Stomach (tissue), 4 donors: ENCODE measurements at regions not wholly inside any gene's neighbourhood (a gene's known extent, or its start where the extent isn't known, plus 50 kb on each side); places are given as distances from the start of the nearest gene placed in this dataset.

Experiments
- EP300 ChIP-seq: sonication (generic); formaldehyde crosslinking; IDR thresholded peaks from one replicate; pipeline ENCODE4 v1.6.1; 2017; ENCODE audit warnings: antibody characterized with exemption
- POLR2A ChIP-seq, 4 donors: fragments of 450-650 bp; IDR thresholded peaks; one replicate each; pipeline ENCODE4 v1.6.1; 2016; ENCODE audit warnings: antibody characterized with exemption in 4 of 4, control low read depth in 2 of 4, mild to moderate bottlenecking in 1 of 4, moderate library complexity in 1 of 4
- TF ChIP-seq, protein P1 (sequence below), 7 experiments: fragments of 450-650 bp in 4 of 7; fragments of 200-600 bp in 3 of 7; sonication (generic) in 3 of 7; IDR thresholded peaks; one replicate each; pipeline ENCODE4 v1.5.1; 2016 to 2019; ENCODE audit warnings: antibody characterized with exemption in 7 of 7, control low read depth in 2 of 7, mild to moderate bottlenecking in 1 of 7

DNA sequence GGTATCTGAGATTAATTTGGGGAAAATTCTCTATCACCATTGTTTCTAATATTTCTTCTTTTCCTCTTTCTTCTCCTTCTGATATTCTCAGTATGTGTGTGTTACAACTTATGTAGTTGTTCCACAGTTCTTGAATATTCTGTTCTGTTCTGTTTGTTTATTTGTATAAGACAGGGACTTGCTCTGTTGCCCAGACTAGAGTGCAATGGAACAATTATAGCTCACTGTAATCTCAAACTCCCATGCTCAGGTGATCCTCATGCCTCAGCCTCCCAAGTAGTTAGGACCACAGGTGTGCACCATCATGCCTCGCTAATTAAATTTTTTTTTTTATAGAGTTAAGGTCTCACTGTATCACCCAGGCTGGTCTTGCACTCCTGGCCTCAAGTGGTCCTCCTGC lies 145.8 kb upstream of the TUT7 start:
- TF ChIP-seq EP300, result no peak
- TF ChIP-seq, protein P1, sequence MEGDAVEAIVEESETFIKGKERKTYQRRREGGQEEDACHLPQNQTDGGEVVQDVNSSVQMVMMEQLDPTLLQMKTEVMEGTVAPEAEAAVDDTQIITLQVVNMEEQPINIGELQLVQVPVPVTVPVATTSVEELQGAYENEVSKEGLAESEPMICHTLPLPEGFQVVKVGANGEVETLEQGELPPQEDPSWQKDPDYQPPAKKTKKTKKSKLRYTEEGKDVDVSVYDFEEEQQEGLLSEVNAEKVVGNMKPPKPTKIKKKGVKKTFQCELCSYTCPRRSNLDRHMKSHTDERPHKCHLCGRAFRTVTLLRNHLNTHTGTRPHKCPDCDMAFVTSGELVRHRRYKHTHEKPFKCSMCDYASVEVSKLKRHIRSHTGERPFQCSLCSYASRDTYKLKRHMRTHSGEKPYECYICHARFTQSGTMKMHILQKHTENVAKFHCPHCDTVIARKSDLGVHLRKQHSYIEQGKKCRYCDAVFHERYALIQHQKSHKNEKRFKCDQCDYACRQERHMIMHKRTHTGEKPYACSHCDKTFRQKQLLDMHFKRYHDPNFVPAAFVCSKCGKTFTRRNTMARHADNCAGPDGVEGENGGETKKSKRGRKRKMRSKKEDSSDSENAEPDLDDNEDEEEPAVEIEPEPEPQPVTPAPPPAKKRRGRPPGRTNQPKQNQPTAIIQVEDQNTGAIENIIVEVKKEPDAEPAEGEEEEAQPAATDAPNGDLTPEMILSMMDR (IDR thresholded peaks at IDR 0.05), result no peak
- no peak for TF ChIP-seq POLR2A (IDR thresholded peaks at IDR 0.05)
